ENCODE measurements at regions not wholly inside any gene's neighbourhood (a gene's known extent, or its start where the extent isn't known, plus 50 kb on each side); places are given as distances from the start of the nearest gene placed in this dataset.

DNA sequence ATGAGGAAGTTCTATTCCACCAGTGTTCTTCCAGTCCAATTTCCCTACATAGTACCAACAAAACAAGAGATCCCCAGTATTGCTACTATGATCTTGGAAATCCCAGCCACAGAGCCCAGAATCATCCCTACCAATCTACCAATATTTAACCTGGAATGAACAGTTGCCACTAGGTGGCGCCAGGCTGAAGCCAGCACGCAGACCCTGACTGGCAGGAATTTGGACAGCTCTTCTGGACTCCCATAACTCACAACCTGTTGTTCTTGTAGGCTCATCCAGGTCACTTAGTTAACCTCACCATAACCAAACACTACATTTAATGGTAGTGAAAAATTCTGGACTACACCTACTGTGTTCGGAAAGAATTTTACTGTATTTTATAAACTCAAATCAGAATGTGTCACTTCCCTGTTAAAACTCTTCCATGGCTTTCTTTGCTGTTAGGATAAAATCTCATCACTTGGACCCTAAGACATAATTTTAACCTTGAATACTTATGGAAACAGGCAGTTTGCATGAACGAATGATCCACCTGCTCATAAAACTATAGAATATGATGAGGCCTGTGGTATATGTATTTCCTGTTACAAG, 59.8 kb upstream of the SLC38A11 start:
- Histone ChIP-seq H3K36me3 (no peaks in the 10 kb centered on the region), H3K4me1 (no peaks in the 10 kb centered on the region), H3K9me3 (no peaks in the 10 kb centered on the region), H3K4me3 (ENCODE audit: low read depth, low read length) (no peak overlapping the region), H3K27me3 (no peaks in the 10 kb centered on the region)
- TF ChIP-seq, protein P1, sequence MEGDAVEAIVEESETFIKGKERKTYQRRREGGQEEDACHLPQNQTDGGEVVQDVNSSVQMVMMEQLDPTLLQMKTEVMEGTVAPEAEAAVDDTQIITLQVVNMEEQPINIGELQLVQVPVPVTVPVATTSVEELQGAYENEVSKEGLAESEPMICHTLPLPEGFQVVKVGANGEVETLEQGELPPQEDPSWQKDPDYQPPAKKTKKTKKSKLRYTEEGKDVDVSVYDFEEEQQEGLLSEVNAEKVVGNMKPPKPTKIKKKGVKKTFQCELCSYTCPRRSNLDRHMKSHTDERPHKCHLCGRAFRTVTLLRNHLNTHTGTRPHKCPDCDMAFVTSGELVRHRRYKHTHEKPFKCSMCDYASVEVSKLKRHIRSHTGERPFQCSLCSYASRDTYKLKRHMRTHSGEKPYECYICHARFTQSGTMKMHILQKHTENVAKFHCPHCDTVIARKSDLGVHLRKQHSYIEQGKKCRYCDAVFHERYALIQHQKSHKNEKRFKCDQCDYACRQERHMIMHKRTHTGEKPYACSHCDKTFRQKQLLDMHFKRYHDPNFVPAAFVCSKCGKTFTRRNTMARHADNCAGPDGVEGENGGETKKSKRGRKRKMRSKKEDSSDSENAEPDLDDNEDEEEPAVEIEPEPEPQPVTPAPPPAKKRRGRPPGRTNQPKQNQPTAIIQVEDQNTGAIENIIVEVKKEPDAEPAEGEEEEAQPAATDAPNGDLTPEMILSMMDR (IDR thresholded peaks at IDR 0.05; ENCODE audit: low read depth, low read length): peak; percentile 80
- peak; percentile 70 for DNase-seq

DNA sequence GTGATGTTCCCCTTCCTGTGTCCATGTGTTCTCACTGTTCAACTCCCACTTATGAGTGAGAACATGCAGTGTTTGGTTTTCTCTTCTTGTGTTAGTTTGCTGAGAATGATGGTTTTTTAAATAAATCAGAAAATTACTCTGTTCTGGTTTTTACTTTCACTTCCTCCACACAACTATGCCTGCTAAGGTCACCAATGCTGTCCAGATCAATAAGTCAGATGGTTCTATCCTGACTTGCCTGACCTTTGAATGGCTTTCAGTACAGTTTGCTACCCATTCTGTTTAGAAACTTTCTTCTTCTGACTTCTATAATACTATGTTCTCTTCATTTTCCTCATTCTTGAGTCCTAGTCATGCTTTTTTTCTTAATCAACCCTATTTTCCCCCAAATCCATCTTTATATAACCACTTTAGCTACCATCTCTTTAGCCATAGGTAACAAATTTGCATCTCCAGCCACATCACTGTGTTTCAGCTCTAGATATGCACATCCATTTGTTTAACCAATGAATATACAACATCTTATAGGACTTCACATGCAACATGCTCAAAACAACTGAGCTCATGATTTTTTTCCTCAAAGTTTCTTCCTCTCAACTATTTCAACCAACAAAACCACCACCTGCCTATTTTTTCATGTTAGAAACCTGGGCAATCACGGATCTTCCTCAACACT, 58.8 kb upstream of the SLC38A11 start:
- TF ChIP-seq, protein P1 (IDR thresholded peaks at IDR 0.05; ENCODE audit: low read depth, low read length): no peak
- Histone ChIP-seq H3K9me3 (no peaks in the 10 kb centered on the region), H3K4me1 (no peaks in the 10 kb centered on the region), H3K4me3 (ENCODE audit: low read depth, low read length) (no peak overlapping the region), H3K27me3 (no peaks in the 10 kb centered on the region), H3K36me3 (no peaks in the 10 kb centered on the region)
- no peak for DNase-seq

DNA sequence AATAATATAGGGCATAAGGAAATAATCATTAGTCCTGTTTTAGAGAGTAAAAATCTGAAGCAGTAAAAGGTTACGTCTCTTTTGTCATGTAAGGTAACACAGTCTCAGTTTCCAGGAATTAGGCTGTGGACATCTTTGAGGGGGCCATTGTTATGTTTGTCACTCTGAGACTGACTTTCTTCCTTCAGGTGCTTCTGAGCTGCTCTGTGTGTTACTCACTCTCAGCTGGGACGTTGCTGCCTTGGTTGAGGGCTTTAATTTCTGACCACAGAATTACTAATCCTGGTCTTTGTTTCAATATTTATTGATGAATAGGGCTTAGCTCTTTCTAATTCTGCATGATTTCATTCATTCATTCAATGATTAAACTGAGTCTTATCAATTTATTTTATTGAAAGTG, 55.9 kb upstream of the SLC38A11 start:
- TF ChIP-seq, protein P1 (IDR thresholded peaks at IDR 0.05; ENCODE audit: low read depth, low read length): no peak
- Histone ChIP-seq H3K9me3 (no peaks in the 10 kb centered on the region), H3K36me3 (no peaks in the 10 kb centered on the region), H3K4me3 (ENCODE audit: low read depth, low read length) (no peak overlapping the region), H3K27me3 (no peaks in the 10 kb centered on the region), H3K4me1 (no peaks in the 10 kb centered on the region)
- no peak for DNase-seq

DNA sequence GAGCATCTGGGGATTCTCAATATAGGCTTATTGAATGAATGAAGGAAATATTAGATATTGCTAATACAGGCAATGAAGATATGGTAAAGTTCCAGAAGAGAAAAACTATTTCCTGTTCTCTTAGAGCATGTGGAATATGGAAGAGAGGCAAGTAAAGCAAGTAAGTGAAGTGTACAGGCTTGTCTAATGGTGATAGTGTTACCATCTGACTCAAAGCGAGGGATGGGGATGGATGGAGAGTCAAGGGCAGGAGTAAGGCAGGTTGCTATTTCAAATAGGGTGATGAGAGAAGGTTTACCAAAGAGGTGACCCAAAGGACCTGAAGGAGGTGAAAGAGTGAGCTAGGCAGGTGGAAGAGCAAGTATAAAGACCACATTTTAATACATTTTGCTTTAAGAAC, 55.2 kb upstream of the SLC38A11 start:
- Histone ChIP-seq H3K27me3 (no peaks in the 10 kb centered on the region), H3K9me3 (no peaks in the 10 kb centered on the region), H3K4me1 (no peaks in the 10 kb centered on the region), H3K36me3 (no peaks in the 10 kb centered on the region), H3K4me3 (ENCODE audit: low read depth, low read length) (no peak overlapping the region)
- TF ChIP-seq, protein P1 (IDR thresholded peaks at IDR 0.05; ENCODE audit: low read depth, low read length): no peak
- no peak for DNase-seq

DNA sequence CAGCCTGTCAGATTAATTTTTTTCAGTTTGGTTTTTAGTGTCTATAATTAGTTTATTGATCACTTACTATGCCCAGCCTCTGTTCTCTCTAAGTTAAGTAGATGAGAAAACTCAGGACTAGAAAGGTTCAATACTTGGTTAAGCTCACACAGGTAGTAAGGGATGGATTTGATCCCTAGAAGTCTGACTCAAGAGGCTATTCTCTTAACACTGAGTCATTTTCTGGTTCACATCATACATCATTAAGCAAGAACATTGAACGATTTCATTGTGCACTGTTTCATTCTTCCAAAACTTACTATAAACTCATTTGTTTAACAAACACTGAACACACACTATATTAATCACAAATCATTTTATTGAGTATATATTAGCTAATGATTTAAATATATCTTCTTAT, 54.1 kb upstream of the SLC38A11 start:
- no peaks in the 10 kb centered on the region for H3K27me3 ChIP-seq
- H3K4me1 ChIP-seq: no peaks in the 10 kb centered on the region
- no peaks in the 10 kb centered on the region for H3K36me3 ChIP-seq
- TF ChIP-seq, protein P1 (IDR thresholded peaks at IDR 0.05; ENCODE audit: low read depth, low read length): no peak
- no peak overlapping the region for H3K4me3 ChIP-seq (ENCODE audit: low read depth, low read length)
- DNase-seq: no peak
- H3K9me3 ChIP-seq: no peaks in the 10 kb centered on the region

DNA sequence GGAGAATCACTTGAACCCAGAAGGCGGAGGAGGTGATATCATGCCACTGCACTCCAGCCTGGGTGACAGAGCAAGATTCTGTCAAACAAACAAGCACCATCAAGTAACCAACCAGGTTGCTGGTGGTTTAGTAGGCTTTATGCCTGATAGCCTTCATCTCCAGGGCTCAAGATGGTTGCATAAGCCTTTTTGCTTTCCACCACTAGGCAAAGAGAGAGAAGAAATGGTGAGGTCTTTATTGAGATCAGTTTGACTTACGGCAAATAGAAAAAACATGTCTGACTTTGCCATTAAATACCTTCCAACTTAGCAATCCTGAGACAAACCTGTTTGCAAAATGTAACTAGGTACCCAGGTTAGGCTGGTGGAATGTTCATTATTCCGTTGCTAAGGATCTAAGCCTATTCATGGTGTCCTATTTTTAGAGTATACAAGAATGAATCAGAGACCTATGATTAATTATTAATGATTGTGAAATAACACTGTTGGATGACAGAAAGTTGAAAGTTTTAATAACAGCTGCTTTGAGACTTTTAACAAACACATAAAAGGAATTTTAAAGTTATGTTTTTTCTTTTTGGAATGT, 53.5 kb upstream of the SLC38A11 start:
- H3K4me1 ChIP-seq: no peaks in the 10 kb centered on the region

More for the DNA sequence above, 53.5 kb upstream of the SLC38A11 start:
- Histone ChIP-seq H3K4me3 (ENCODE audit: low read depth, low read length) (no peak overlapping the region), H3K9me3 (no peaks in the 10 kb centered on the region), H3K27me3 (no peaks in the 10 kb centered on the region), H3K36me3 (no peaks in the 10 kb centered on the region)
- DNase-seq: no peak
- TF ChIP-seq, protein P1 (IDR thresholded peaks at IDR 0.05; ENCODE audit: low read depth, low read length): no peak

Measured in BE2C (cell line).